ENCODE measurements at regions not wholly inside any gene's neighbourhood (a gene's known extent, or its start where the extent isn't known, plus 50 kb on each side); places are given as distances from the start of the nearest gene placed in this dataset.
A peak's percentile ranks its signal among the peaks of the same experiment; 100 is the strongest.

- no peak for DNase-seq (ENCODE audit: low spot score)
- Histone ChIP-seq H3K4me3 (ENCODE audit: low read depth in 1 of 3, low read length in 3 of 3) (no peak overlapping the region), H3K9me3 (ENCODE audit: control insufficient read depth in 4 of 4, low read length in 3 of 4) (no peaks in the 10 kb centered on the region), H3K36me3 (ENCODE audit: control insufficient read depth in 4 of 4, insufficient read depth in 3 of 4, low read depth in 1 of 4, low read length in 3 of 4) (no peaks in the 10 kb centered on the region), H3K9ac (ENCODE audit: low read depth in 1 of 2, low read length in 2 of 2) (no peak overlapping the region), H3K4me1 (ENCODE audit: control insufficient read depth in 4 of 4, insufficient read depth in 4 of 4, low read length in 3 of 4) (no peaks in the 10 kb centered on the region), H3K27ac (ENCODE audit: low read depth in 1 of 2, low read length in 2 of 2) (no peak overlapping the region), H3K27me3 (ENCODE audit: control insufficient read depth in 4 of 4, insufficient read depth in 4 of 4, low read length in 3 of 4) (no peaks in the 10 kb centered on the region)
- 21% methylated on average over 2 of the region's 2 CpGs for WGBS
- peak; percentile 33 for TF ChIP-seq FOXA2 (IDR thresholded peaks at IDR 0.05)
- TF ChIP-seq FOXA1 (IDR thresholded peaks at IDR 0.05) = no peak
Observed at GRCh38 chr5:20360263-20360662, 372.3 kb upstream of the CDH18 start.

- H3K27me3 ChIP-seq (ENCODE audit: control insufficient read depth in 4 of 4, insufficient read depth in 4 of 4, low read length in 3 of 4) = no peaks in the 10 kb centered on the region
- H3K4me1 ChIP-seq (ENCODE audit: control insufficient read depth in 4 of 4, insufficient read depth in 4 of 4, low read length in 3 of 4) = no peaks in the 10 kb centered on the region
- no peak overlapping the region for H3K9ac ChIP-seq (ENCODE audit: low read depth in 1 of 2, low read length in 2 of 2)
- no peak for DNase-seq (ENCODE audit: low spot score)
- WGBS = 66% methylated on average over 1 of the region's 1 CpG
- H3K36me3 ChIP-seq (ENCODE audit: control insufficient read depth in 4 of 4, insufficient read depth in 3 of 4, low read depth in 1 of 4, low read length in 3 of 4) = no peaks in the 10 kb centered on the region
- H3K27ac ChIP-seq (ENCODE audit: low read depth in 1 of 2, low read length in 2 of 2) = no peak overlapping the region
- no peaks in the 10 kb centered on the region for H3K9me3 ChIP-seq (ENCODE audit: control insufficient read depth in 4 of 4, low read length in 3 of 4)
- TF ChIP-seq FOXA2 (IDR thresholded peaks at IDR 0.05) = no peak
- TF ChIP-seq JUND (IDR thresholded peaks at IDR 0.05) = no peak
- no peak for TF ChIP-seq TAF1 (conservative IDR thresholded peaks at IDR 0.05)
- TF ChIP-seq FOXA1 (IDR thresholded peaks at IDR 0.05) = no peak
- no peak for TF ChIP-seq ATF3 (IDR thresholded peaks at IDR 0.05)
- no peak for TF ChIP-seq GABPA (IDR thresholded peaks at IDR 0.05 in 1 of 2, conservative IDR thresholded peaks at IDR 0.05 in 1 of 2)
- no peak for TF ChIP-seq YY1 (IDR thresholded peaks at IDR 0.05)
- no peak for TF ChIP-seq HNF4G (IDR thresholded peaks at IDR 0.05)
- no peak for TF ChIP-seq MAX (IDR thresholded peaks at IDR 0.05)
- no peak for TF ChIP-seq CTCF (IDR thresholded peaks at IDR 0.05; ENCODE audit: low read depth, low read length, missing input control)
- no peak for TF ChIP-seq ZBTB33 (IDR thresholded peaks at IDR 0.05)
- H3K4me3 ChIP-seq (ENCODE audit: low read depth in 1 of 3, low read length in 3 of 3) = no peak overlapping the region
Observed at GRCh38 chr5:20359377-20359776, 371.4 kb upstream of the CDH18 start.

GRCh38 chr5:20353499-20353898 lies 365.5 kb upstream of the CDH18 start:
- peaks cover 0 to 1% (median 0%) of the 10 kb centered on the region in 4 donors for H3K9me3 ChIP-seq (ENCODE audit: control insufficient read depth in 4 of 4, low read length in 3 of 4)
- no peak overlapping the region for H3K9ac ChIP-seq (ENCODE audit: low read depth in 1 of 2, low read length in 2 of 2)
- no peak for DNase-seq (ENCODE audit: low spot score)
- TF ChIP-seq FOXA1 (IDR thresholded peaks at IDR 0.05) (no peak), NR2F2 (IDR thresholded peaks at IDR 0.05) (no peak), TAF1 (conservative IDR thresholded peaks at IDR 0.05) (no peak)
- 76% methylated on average over 3 of the region's 3 CpGs for WGBS
- H3K4me3 ChIP-seq (ENCODE audit: low read depth in 1 of 3, low read length in 3 of 3) = no peak overlapping the region
- H3K4me1 ChIP-seq (ENCODE audit: control insufficient read depth in 4 of 4, insufficient read depth in 4 of 4, low read length in 3 of 4) = no peaks in the 10 kb centered on the region
- no peak overlapping the region for H3K27ac ChIP-seq (ENCODE audit: low read depth in 1 of 2, low read length in 2 of 2)
- no peaks in the 10 kb centered on the region for H3K36me3 ChIP-seq (ENCODE audit: control insufficient read depth in 4 of 4, insufficient read depth in 3 of 4, low read depth in 1 of 4, low read length in 3 of 4)
- H3K27me3 ChIP-seq (ENCODE audit: control insufficient read depth in 4 of 4, insufficient read depth in 4 of 4, low read length in 3 of 4) = peaks cover 0 to 2% (median 0%) of the 10 kb centered on the region in 4 donors
